ENCODE measurements at regions not wholly inside any gene's neighbourhood (a gene's known extent, or its start where the extent isn't known, plus 50 kb on each side); places are given as distances from the start of the nearest gene placed in this dataset.

- peak; percentile 44 for DNase-seq (ENCODE audit: low spot score)
These were observed 56.1 kb upstream of the SLC35G4 start for GRCh38 chr18:11553098-11553940.

- no peak for DNase-seq (ENCODE audit: low spot score)
These were observed 60.4 kb upstream of the SLC35G4 start for GRCh38 chr18:11548916-11549551.

DNA sequence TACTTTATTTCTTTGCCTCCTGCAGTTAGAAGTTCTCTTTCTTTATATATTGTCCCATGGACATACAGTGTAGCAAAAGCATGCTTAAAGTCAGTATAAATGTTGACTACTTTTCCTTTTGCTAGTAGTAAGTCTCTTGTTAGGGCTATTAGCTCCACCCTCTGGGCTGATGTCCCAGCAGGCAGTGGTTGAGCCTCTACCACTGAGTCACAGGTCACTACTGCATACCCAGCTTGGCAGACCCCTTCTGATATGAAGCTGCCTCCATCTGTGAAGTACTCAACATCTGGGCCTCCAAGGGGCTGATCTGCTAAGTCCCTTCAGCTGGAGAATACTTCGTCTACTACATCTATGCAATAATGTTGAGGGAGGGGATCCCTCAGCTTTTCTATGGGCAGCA is 61.0 kb upstream of the SLC35G4 start:
- no peak for DNase-seq (ENCODE audit: low spot score)

- DNase-seq (ENCODE audit: low spot score) = no peak
These were observed 65.2 kb upstream of the SLC35G4 start for GRCh38 chr18:11544060-11544633.

DNA sequence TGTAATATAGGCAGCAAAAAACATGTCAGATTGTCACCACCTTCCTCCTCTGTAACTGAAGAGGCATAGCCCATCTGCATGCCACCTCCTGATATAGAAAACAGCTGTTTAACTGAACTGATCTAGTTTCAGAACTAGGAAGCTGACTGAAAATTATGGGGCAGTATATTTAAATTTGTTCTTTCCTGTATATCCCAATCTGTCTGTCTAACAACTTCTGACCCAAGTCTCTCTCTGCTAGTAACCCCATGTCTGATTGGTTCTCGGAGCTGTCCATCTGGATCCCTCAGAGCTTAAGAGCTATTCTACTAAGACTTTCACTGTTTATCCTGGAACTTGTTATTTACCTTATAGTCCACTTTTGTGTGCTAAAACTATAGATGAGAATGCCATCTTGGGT is 68.2 kb upstream of the SLC35G4 start:
- DNase-seq (ENCODE audit: low spot score) = no peak

- no peak for DNase-seq (ENCODE audit: low spot score)
These were observed 75.4 kb upstream of the SLC35G4 start for GRCh38 chr18:11533942-11534496.

GRCh38 chr18:11533513-11533890 is 75.9 kb upstream of the SLC35G4 start:
- DNase-seq (ENCODE audit: low spot score) = no peak

- DNase-seq (ENCODE audit: low spot score) = no peak
These were observed 76.5 kb upstream of the SLC35G4 start for GRCh38 chr18:11532758-11533512.

DNA sequence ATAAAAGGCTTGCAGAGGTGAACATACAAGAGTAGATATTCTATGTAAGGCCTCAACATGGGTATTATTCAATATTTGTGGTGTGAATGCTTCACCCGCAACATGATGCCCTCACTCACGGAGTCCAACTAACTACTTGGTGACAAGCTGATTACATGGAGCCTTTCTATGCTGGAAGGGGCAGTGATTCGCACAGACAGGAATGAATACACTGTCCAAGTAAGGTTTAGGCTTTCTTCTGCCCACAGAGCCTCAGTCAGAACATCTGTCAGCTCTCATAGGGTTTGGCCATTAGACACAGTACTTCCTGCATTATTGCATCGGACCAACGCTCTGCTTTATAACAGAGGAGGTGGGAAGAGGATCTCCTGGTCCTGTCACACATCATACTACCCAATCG is 80.3 kb upstream of the SLC35G4 start:
- no peak for DNase-seq (ENCODE audit: low spot score)

GRCh38 chr18:11526675-11527074 is 82.7 kb upstream of the SLC35G4 start:
- DNase-seq (ENCODE audit: low spot score) = no peak

DNA sequence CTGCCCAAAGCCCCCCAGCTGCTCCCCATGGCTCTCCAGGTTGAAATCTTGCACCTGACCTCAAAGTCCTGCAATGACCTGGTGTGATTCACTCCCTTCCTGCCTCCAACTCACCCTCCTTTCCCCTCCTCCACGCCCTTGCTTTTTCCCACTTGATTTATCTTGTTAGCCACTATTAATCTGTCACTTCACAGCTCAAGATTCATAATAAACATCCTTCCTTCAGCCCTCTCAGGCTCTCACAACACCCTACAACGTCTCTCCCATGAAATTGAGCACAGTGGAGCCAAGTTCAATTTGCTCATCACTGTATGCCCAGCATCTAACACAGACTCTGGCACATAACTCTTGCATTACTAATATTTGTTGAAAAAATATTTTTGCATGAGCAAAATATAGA is 85.6 kb upstream of the SLC35G4 start:
- DNase-seq (ENCODE audit: low spot score) = no peak

GRCh38 chr18:11522992-11523391 is 86.4 kb upstream of the SLC35G4 start:
- no peak for DNase-seq (ENCODE audit: low spot score)

DNA sequence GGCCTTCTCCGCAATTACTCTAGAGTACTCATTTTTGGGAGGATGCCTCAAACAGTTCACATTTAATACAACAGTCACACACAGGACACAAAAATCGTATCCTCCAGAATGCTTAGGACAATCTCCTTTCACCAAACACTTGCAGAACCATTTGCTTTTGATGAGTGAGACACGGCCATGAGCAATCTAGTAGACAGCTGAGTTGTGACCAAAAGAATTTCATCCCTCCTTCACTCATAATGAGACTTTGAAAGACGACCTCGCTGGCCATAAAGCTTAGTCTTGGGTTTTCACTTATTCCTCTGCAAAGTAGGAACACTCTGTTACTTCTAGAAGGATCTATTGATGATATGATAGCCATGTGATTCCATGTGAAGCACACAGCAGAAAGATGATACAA is 87.5 kb upstream of the SLC35G4 start:
- no peak for DNase-seq (ENCODE audit: low spot score)

- DNase-seq (ENCODE audit: low spot score) = no peak
These were observed 88.9 kb upstream of the SLC35G4 start for GRCh38 chr18:11520536-11520935.

- peak; percentile 17 for DNase-seq (ENCODE audit: low spot score)
These were observed 90.4 kb upstream of the SLC35G4 start for GRCh38 chr18:11518788-11519685.

DNA sequence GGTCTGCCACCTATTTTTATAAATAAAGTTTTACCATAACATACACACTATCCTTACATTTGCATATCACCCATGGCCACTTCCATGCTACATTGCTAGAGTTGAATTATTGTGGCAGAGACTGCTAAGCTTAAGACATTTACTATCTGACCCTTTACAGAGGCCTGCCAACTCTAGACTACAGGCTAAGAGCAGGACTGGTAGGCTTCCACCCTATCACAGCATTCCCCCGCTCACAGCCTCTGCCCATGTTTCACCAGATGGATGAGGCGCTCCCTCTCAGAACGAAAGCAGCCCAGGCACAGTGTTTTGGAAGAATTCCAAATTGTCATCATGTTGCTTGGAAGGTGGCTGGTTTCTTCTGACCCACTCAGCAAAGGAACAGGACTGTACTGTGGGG is 91.7 kb upstream of the SLC35G4 start:
- DNase-seq (ENCODE audit: low spot score) = no peak

GRCh38 chr18:11516751-11517503 is 92.5 kb upstream of the SLC35G4 start:
- no peak for DNase-seq (ENCODE audit: low spot score)

GRCh38 chr18:11514267-11514666 is 95.1 kb upstream of the SLC35G4 start:
- no peak for DNase-seq (ENCODE audit: low spot score)

DNA sequence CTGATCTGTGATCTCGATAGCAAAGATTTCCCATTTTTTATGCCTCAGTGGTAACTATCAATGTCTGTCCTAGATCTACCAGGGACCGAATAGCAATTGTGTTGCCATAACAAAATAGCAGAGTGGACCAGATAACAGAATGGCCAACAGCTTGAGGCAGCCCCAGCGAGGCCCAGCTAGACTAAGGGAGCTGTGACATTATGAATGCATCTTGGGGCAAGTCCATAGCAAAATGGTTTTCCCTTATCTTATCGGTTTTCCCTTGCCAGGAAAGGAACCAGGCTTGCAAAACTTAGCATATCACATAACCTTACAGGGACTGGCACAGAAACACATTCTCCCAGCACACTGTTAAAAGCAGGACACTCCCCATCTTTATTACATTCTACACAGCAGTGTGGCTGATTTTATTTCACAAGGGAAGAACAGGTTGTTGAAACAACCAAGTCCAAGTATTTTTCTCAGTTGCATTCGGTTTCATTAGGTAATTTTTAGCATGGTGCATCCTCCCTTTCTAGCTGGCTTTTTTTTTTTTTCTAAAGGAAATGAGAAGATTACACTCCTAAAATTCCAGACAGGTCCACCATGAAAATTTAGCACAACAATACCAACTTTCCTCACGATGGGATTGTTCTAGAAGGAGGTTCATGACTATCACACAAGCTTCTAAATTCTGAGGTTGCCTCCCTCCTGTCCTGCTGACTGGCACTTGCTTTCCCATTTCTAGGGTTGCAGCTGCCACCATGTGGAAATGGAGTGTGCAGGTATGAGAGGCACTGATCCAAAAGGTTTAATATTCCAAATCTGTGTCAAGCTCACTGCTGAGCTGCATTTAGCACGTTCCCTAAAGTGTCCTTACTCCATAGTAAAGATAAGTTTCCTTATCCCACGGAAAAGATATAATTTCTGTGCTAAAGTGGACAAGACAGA is 97.0 kb upstream of the SLC35G4 start:
- no peak for DNase-seq (ENCODE audit: low spot score)

Measured in CD4-positive, alpha-beta T cell treated with Interleukin-2 at 100 ng/mL for 4 hours (primary cell).